GM21526 (cell line): ENCODE measurements at regions not wholly inside any gene's neighbourhood (a gene's known extent, or its start where the extent isn't known, plus 50 kb on each side); places are given as distances from the start of the nearest gene placed in this dataset.

Experiments
- ATAC-seq: cut with Tn5 transposase; IDR thresholded peaks from one replicate; pipeline ENCODE4 v1.9.1; 2021; ENCODE audit warnings: moderate library complexity; ENCODE audit not compliant: unreplicated experiment, low FRiP score

- no peak for ATAC-seq
Observed at GRCh38 chr2:18427762-18428161, 132.7 kb downstream of the RDH14 start.

GRCh38 chr2:18426174-18426573, 134.3 kb downstream of the RDH14 start:
- no peak for ATAC-seq

GRCh38 chr2:18425210-18425703, 135.2 kb downstream of the RDH14 start:
- no peak for ATAC-seq

GRCh38 chr2:18423636-18424035, 136.8 kb downstream of the RDH14 start:
- ATAC-seq: no peak

- ATAC-seq: no peak
Observed at GRCh38 chr2:18422432-18423165, 137.9 kb downstream of the RDH14 start.

GRCh38 chr2:18413676-18414396, 146.6 kb downstream of the RDH14 start:
- no peak for ATAC-seq

GRCh38 chr2:18412980-18413675, 147.3 kb downstream of the RDH14 start:
- no peak for ATAC-seq

GRCh38 chr2:18411626-18412025, 148.8 kb downstream of the RDH14 start:
- ATAC-seq: no peak

GRCh38 chr2:18410543-18410942, 149.9 kb downstream of the RDH14 start:
- ATAC-seq: no peak

- ATAC-seq: no peak
Observed at GRCh38 chr2:18408638-18409037, 151.8 kb downstream of the RDH14 start.

- ATAC-seq: no peak
Observed at GRCh38 chr2:18406219-18406618, 154.2 kb downstream of the RDH14 start.

GRCh38 chr2:18404708-18405107, 155.7 kb downstream of the RDH14 start:
- ATAC-seq: no peak

GRCh38 chr2:18403921-18404522, 156.4 kb downstream of the RDH14 start:
- ATAC-seq: no peak

GRCh38 chr2:18402831-18403230, 157.6 kb downstream of the RDH14 start:
- ATAC-seq: no peak

GRCh38 chr2:18401471-18401870, 159.0 kb downstream of the RDH14 start:
- ATAC-seq: no peak

GRCh38 chr2:18399601-18400000, 160.9 kb downstream of the RDH14 start:
- no peak for ATAC-seq

GRCh38 chr2:18398833-18399232, 161.6 kb downstream of the RDH14 start:
- ATAC-seq: no peak

GRCh38 chr2:18396329-18397010, 164.0 kb downstream of the RDH14 start:
- ATAC-seq: no peak

GRCh38 chr2:18395555-18395954, 164.9 kb downstream of the RDH14 start:
- no peak for ATAC-seq

GRCh38 chr2:18387441-18388206, 172.8 kb downstream of the RDH14 start:
- peak; percentile 88 for ATAC-seq
